ENCODE measurements at regions not wholly inside any gene's neighbourhood (a gene's known extent, or its start where the extent isn't known, plus 50 kb on each side); places are given as distances from the start of the nearest gene placed in this dataset.

DNA sequence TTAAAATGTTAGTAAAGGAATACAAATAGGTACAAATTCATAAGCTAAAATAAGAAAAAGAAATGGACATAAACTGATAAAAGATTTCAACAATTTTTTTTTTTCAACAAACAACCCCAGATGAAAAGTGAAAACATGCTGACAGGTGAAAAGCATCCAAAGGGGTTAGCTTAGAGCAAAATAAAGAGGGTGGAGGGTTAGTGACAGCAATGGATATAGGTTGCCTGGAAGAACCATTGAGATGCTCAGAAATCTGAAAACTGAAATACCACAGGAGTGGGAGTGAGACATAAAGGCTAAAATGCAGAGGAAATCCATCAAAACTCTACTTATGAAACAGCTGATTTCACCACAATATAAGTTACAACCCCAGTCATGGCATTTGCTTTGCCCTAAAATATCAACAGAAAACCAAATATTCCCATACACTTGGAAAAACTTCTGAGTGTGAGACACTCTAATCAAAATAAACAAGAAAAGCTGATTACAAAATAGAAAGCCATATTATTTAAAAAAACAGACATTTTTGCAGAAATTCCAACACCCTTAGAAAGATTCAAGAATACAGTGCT is 136.3 kb upstream of the PLEKHG7 start:
- TF ChIP-seq YY1 (IDR thresholded peaks at IDR 0.05; ENCODE audit: extremely low read depth, insufficient replicate concordance, low read depth, low read length) (no peak), JUND (IDR thresholded peaks at IDR 0.05) (no peak), EZH2 (IDR thresholded peaks at IDR 0.05) (no peak), POLR2AphosphoS5 (IDR thresholded peaks at IDR 0.05; ENCODE audit: low read depth, low read length) (no peak), POLR2A (IDR thresholded peaks at IDR 0.05; ENCODE audit: borderline replicate concordance, extremely low read depth, insufficient read depth, insufficient read length) (no peak), ZNF274 (IDR thresholded peaks at IDR 0.05; ENCODE audit: low read depth, low read length) (no peak), ELF1 (IDR thresholded peaks at IDR 0.05; ENCODE audit: borderline replicate concordance, low read depth) (no peak), SIN3A (IDR thresholded peaks at IDR 0.05; ENCODE audit: low read depth) (no peak), CBX3 (IDR thresholded peaks at IDR 0.05; ENCODE audit: low read depth) (no peak), SP1 (IDR thresholded peaks at IDR 0.05; ENCODE audit: low read depth) (no peak), EZH2phosphoT487 (IDR thresholded peaks at IDR 0.05; ENCODE audit: borderline replicate concordance) (no peak), ZFX (IDR thresholded peaks at IDR 0.05) (no peak)
- TF ChIP-seq, protein P1, sequence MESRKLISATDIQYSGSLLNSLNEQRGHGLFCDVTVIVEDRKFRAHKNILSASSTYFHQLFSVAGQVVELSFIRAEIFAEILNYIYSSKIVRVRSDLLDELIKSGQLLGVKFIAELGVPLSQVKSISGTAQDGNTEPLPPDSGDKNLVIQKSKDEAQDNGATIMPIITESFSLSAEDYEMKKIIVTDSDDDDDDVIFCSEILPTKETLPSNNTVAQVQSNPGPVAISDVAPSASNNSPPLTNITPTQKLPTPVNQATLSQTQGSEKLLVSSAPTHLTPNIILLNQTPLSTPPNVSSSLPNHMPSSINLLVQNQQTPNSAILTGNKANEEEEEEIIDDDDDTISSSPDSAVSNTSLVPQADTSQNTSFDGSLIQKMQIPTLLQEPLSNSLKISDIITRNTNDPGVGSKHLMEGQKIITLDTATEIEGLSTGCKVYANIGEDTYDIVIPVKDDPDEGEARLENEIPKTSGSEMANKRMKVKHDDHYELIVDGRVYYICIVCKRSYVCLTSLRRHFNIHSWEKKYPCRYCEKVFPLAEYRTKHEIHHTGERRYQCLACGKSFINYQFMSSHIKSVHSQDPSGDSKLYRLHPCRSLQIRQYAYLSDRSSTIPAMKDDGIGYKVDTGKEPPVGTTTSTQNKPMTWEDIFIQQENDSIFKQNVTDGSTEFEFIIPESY (IDR thresholded peaks at IDR 0.05; ENCODE audit: extremely low read depth, insufficient replicate concordance, low read length), result no peak
- TF ChIP-seq, protein P2, sequence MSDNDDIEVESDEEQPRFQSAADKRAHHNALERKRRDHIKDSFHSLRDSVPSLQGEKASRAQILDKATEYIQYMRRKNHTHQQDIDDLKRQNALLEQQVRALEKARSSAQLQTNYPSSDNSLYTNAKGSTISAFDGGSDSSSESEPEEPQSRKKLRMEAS (IDR thresholded peaks at IDR 0.05), result no peak

More for the DNA sequence above, 136.3 kb upstream of the PLEKHG7 start:
- RAD21 ChIA-PET (ENCODE audit: low non-redundant PET in 1 of 2, low total read pairs in 2 of 2, uncharacterized antibody in 2 of 2, unreplicated experiment in 2 of 2), result no interaction called here
- no peaks in the 10 kb centered on the region for H3K4me1 ChIP-seq (ENCODE audit: control insufficient read depth in 1 of 2, insufficient read depth in 2 of 2, low read length in 2 of 2)
- intact Hi-C loops (cut with micrococcal nuclease), result no loop called here
- ATAC-seq (no peak), DNase-seq (ENCODE audit: low read depth, low spot score) (no peak)
- CTCF ChIA-PET, result no interaction called here
- no peak overlapping the region for H3K9ac ChIP-seq (ENCODE audit: low read length)
- no peak overlapping the region for H2AFZ ChIP-seq (ENCODE audit: low read depth, low read length, poor library complexity, severe bottlenecking)
- no peaks in the 10 kb centered on the region for H3K79me2 ChIP-seq (ENCODE audit: insufficient read depth, low read length)
- H3K27ac ChIP-seq (ENCODE audit: low read depth, low read length), result no peak overlapping the region
- no peak overlapping the region for H3K4me3 ChIP-seq (replicated peaks in 1 of 2; ENCODE audit: low read depth in 1 of 2, low read length in 2 of 2)
- POLR2A ChIA-PET, result no interaction called here
- no peak overlapping the region for H3K4me2 ChIP-seq (ENCODE audit: low read length)
- no peaks in the 10 kb centered on the region for H3K36me3 ChIP-seq (ENCODE audit: control insufficient read depth in 1 of 2, insufficient read depth in 2 of 2, low read length in 2 of 2)
- no peaks in the 10 kb centered on the region for H3K9me2 ChIP-seq (ENCODE audit: insufficient read depth)
- no peaks in the 10 kb centered on the region for H4K20me1 ChIP-seq (ENCODE audit: insufficient read depth)
- H3K27me3 ChIP-seq (ENCODE audit: insufficient read depth, low read length), result no peaks in the 10 kb centered on the region
- BruUV-seq (replicated peaks), result no TSS peak
- no peaks in the 10 kb centered on the region for H3K9me3 ChIP-seq (ENCODE audit: control insufficient read depth in 1 of 2, insufficient read depth in 1 of 2, low read depth in 1 of 2, low read length in 2 of 2)

All from HCT116 (cell line).